AG04450 (cell line): ENCODE measurements at regions not wholly inside any gene's neighbourhood (a gene's known extent, or its start where the extent isn't known, plus 50 kb on each side); places are given as distances from the start of the nearest gene placed in this dataset.

ENCODE experiments used
- CTCF ChIA-PET: fragments of 300-600, 350-600 bp; formaldehyde crosslinking; extraction: SDS; loops from one replicate; lab custom pipeline; 2022; ENCODE audit warnings: antibody characterized with exemption, inconsistent platforms; lab: Charles Lee
- POLR2A ChIA-PET: fragments of 350-600 bp; formaldehyde crosslinking; extraction: SDS; loops from one replicate; lab custom pipeline; 2021; ENCODE audit warnings: antibody characterized with exemption, inconsistent platforms; lab: Yijun Ruan, JAX
- DNase-seq: peaks from one replicate; pipeline ENCODE4 v3.0.0-alpha.2; 2011; ENCODE audit warnings: low read depth, low spot score
- H3K27ac ChIP-seq: one replicate; pipeline ENCODE4 v1.5.1; 2012; ENCODE audit warnings: low read depth, low read length, control low read depth
- H3K27me3 ChIP-seq: one replicate; pipeline ENCODE4 v1.6.0; 2012; ENCODE audit warnings: low read length; ENCODE audit not compliant: control insufficient read depth, insufficient read depth
- H3K4me3 ChIP-seq: 2 replicates; pipeline ENCODE4 v1.5.1; 2011; ENCODE audit warnings: mild to moderate bottlenecking, low read depth, low read length, control low read depth
- H3K9me3 ChIP-seq: 2 replicates; pipeline ENCODE4 v1.5.1; 2012; ENCODE audit warnings: low read length; ENCODE audit not compliant: control insufficient read depth, insufficient read depth
- CTCF ChIP-seq: IDR thresholded peaks from 2 replicates; pipeline ENCODE4 v1.5.1; 2011; ENCODE audit warnings: low read depth, low read length, control low read depth, inconsistent platforms

GRCh38 chr2:103003750-103004260 is 242.0 kb downstream of the TMEM182 start:
- Histone ChIP-seq H3K27me3 (no peaks in the 10 kb centered on the region), H3K9me3 (peaks cover 8% of the 10 kb centered on the region), H3K27ac (no peak overlapping the region), H3K4me3 (no peak overlapping the region)
- ChIA-PET CTCF (interaction anchor here (0.6 kb wide), 2 partner anchors 75 to 691 kb away, joined by 3 read pairs; no protein-coding TSS in a partner anchor), POLR2A (no interaction called here)
- no peak for TF ChIP-seq CTCF
- no peak for DNase-seq

- Histone ChIP-seq H3K4me3 (no peak overlapping the region), H3K9me3 (peaks cover 8% of the 10 kb centered on the region), H3K27me3 (no peaks in the 10 kb centered on the region), H3K27ac (no peak overlapping the region)
- POLR2A ChIA-PET: no interaction called here
- TF ChIP-seq CTCF: no peak
- DNase-seq: no peak
- CTCF ChIA-PET: interaction anchor here (0.6 kb wide), 2 partner anchors 75 to 691 kb away, joined by 3 read pairs; no protein-coding TSS in a partner anchor
Observed at GRCh38 chr2:103004426-103004942, 242.7 kb downstream of the TMEM182 start.

DNA sequence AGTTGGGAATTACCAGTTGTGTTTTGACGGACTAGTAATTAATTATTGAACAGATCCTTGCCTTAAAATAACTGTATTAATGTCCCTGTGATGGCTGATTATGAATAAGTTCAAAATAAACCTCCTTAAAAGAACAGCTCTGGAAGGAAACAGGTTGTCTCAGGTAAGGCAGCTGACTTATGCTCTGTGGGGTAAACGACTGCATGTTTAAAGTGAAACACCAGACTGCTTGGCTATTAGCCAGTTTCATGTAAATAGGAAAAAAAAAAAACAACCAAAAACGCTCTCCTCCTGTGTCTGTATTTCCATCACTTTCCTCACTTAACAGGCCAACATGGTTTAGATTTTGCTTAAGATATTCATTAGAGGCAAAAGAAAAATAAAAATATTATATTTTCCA is 243.6 kb downstream of the TMEM182 start:
- Histone ChIP-seq H3K27me3 (no peaks in the 10 kb centered on the region), H3K27ac (no peak overlapping the region), H3K4me3 (no peak overlapping the region), H3K9me3 (peaks cover 8% of the 10 kb centered on the region)
- ChIA-PET POLR2A (no interaction called here), CTCF (no interaction called here)
- no peak for DNase-seq
- no peak for TF ChIP-seq CTCF

GRCh38 chr2:103007086-103007485 is 245.3 kb downstream of the TMEM182 start:
- H3K9me3 ChIP-seq: peaks cover 4% of the 10 kb centered on the region; the same call in 1 of the 2 replicates
- CTCF ChIA-PET: no interaction called here
- no peak overlapping the region for H3K4me3 ChIP-seq
- no peak overlapping the region for H3K27ac ChIP-seq
- TF ChIP-seq CTCF: no peak
- DNase-seq: no peak
- POLR2A ChIA-PET: no interaction called here
- H3K27me3 ChIP-seq: no peaks in the 10 kb centered on the region

GRCh38 chr2:103008586-103008985 is 246.8 kb downstream of the TMEM182 start:
- POLR2A ChIA-PET: no interaction called here
- CTCF ChIA-PET: no interaction called here
- TF ChIP-seq CTCF: no peak
- no peaks in the 10 kb centered on the region for H3K9me3 ChIP-seq
- no peak for DNase-seq
- H3K27me3 ChIP-seq: no peaks in the 10 kb centered on the region
- H3K4me3 ChIP-seq: no peak overlapping the region
- H3K27ac ChIP-seq: peak overlapping the region; percentile 11
